ENCODE measurements at regions not wholly inside any gene's neighbourhood (a gene's known extent, or its start where the extent isn't known, plus 50 kb on each side); places are given as distances from the start of the nearest gene placed in this dataset.

GRCh38 chr11:71062199-71062598, 190.2 kb downstream of the SHANK2 start:
- intact Hi-C loops (cut with DNase I): no loop called here
- H3K27ac ChIP-seq (replicated peaks in 1 of 4): no peak overlapping the region
- peaks cover 0 to 29% (median 0%) of the 10 kb centered on the region in 4 donors for H3K27me3 ChIP-seq
- WGBS: 98% methylated on average over 3 of the region's 3 CpGs
- DNase-seq (ENCODE audit: extremely low spot score): no peak
- no peak overlapping the region for H3K4me3 ChIP-seq
- no peaks in the 10 kb centered on the region for H3K9me3 ChIP-seq
- no peaks in the 10 kb centered on the region for H3K4me1 ChIP-seq
- H3K36me3 ChIP-seq: no peaks in the 10 kb centered on the region
- TF ChIP-seq EP300 (IDR thresholded peaks at IDR 0.05): no peak
- TF ChIP-seq POLR2AphosphoS5 (IDR thresholded peaks at IDR 0.05): no peak
- no peak for TF ChIP-seq CTCF (IDR thresholded peaks at IDR 0.05)
- no peak for TF ChIP-seq POLR2A (IDR thresholded peaks at IDR 0.05; ENCODE audit: low read depth)

- TF ChIP-seq CTCF (IDR thresholded peaks at IDR 0.05) (no peak), EP300 (IDR thresholded peaks at IDR 0.05) (no peak), POLR2A (IDR thresholded peaks at IDR 0.05; ENCODE audit: low read depth) (no peak), POLR2AphosphoS5 (IDR thresholded peaks at IDR 0.05) (no peak)
- H3K9me3 ChIP-seq: no peaks in the 10 kb centered on the region
- no peak overlapping the region for H3K27ac ChIP-seq (replicated peaks in 1 of 4)
- WGBS: 65% methylated on average over 9 of the region's 9 CpGs
- DNase-seq (ENCODE audit: extremely low spot score): no peak
- no peaks in the 10 kb centered on the region for H3K4me1 ChIP-seq
- intact Hi-C loops (cut with DNase I): no loop called here
- no peak overlapping the region for H3K4me3 ChIP-seq
- H3K36me3 ChIP-seq: no peaks in the 10 kb centered on the region
- peaks cover 0 to 33% (median 0%) of the 10 kb centered on the region in 4 donors for H3K27me3 ChIP-seq
Measured at GRCh38 chr11:71060391-71060791, 192.0 kb downstream of the SHANK2 start.

GRCh38 chr11:71059662-71060061, 192.7 kb downstream of the SHANK2 start:
- TF ChIP-seq POLR2AphosphoS5 (IDR thresholded peaks at IDR 0.05) (no peak), CTCF (IDR thresholded peaks at IDR 0.05) (no peak), EP300 (IDR thresholded peaks at IDR 0.05) (no peak), POLR2A (IDR thresholded peaks at IDR 0.05; ENCODE audit: low read depth) (no peak)
- no peaks in the 10 kb centered on the region for H3K4me1 ChIP-seq
- 84% methylated on average over 6 of the region's 12 CpGs for WGBS
- intact Hi-C loops (cut with DNase I): no loop called here
- no peak overlapping the region for H3K27ac ChIP-seq (replicated peaks in 1 of 4)
- no peaks in the 10 kb centered on the region for H3K9me3 ChIP-seq
- no peak for DNase-seq (ENCODE audit: extremely low spot score)
- H3K36me3 ChIP-seq: no peaks in the 10 kb centered on the region
- no peak overlapping the region for H3K4me3 ChIP-seq
- H3K27me3 ChIP-seq: peaks cover 0 to 26% (median 0%) of the 10 kb centered on the region in 4 donors

GRCh38 chr11:71055925-71056324, 196.5 kb downstream of the SHANK2 start:
- Histone ChIP-seq H3K4me1 (no peaks in the 10 kb centered on the region), H3K36me3 (no peaks in the 10 kb centered on the region), H3K4me3 (no peak overlapping the region), H3K27me3 (peaks cover 0 to 4% (median 0%) of the 10 kb centered on the region in 4 donors), H3K9me3 (no peaks in the 10 kb centered on the region), H3K27ac (replicated peaks in 1 of 4) (no peak overlapping the region)
- intact Hi-C loops (cut with DNase I): no loop called here
- DNase-seq (ENCODE audit: extremely low spot score): no peak
- WGBS: 71% methylated on average over 6 of the region's 6 CpGs
- TF ChIP-seq CTCF (IDR thresholded peaks at IDR 0.05): no peak
- no peak for TF ChIP-seq POLR2A (IDR thresholded peaks at IDR 0.05; ENCODE audit: low read depth)
- no peak for TF ChIP-seq POLR2AphosphoS5 (IDR thresholded peaks at IDR 0.05)
- TF ChIP-seq EP300 (IDR thresholded peaks at IDR 0.05): no peak
